Activated CD8-positive, alpha-beta T cell treated with anti-CD3 and anti-CD28 coated beads for 36 hours (primary cell): ENCODE measurements at regions not wholly inside any gene's neighbourhood (a gene's known extent, or its start where the extent isn't known, plus 50 kb on each side); places are given as distances from the start of the nearest gene placed in this dataset.
"Not testable (repeated sequence)": the region's sequence is repeated elsewhere in the genome, so short reads cannot be mapped to it uniquely, and the experiment has no call there.

Experiments
- ATAC-seq: fragments of 200-7000 bp; cut with Tn5 transposase; one replicate; pipeline ENCODE4 v1.10.0; 2021; ENCODE audit warnings: mild to moderate bottlenecking, moderate library complexity
- CTCF ChIA-PET: fragments of 350-600 bp; sonication (Branson Sonifier 250); formaldehyde crosslinking; loops from one replicate; lab custom pipeline; 2021; ENCODE audit warnings: antibody characterized with exemption; lab: Charles Lee
- POLR2A ChIA-PET: fragments of 350-600 bp; sonication (Branson Sonifier 250); formaldehyde crosslinking; loops from one replicate; lab custom pipeline; 2021; ENCODE audit warnings: antibody characterized with exemption; lab: Charles Lee
- DNase-seq: peaks from one replicate; pipeline ENCODE4 v3.0.0-alpha.2; 2020
- H3K27ac Mint-ChIP-seq: one replicate; pipeline ENCODE4 v1.8.0; 2021; ENCODE audit warnings: mild to moderate bottlenecking, mixed read lengths
- H3K27me3 Mint-ChIP-seq: one replicate; pipeline ENCODE4 v1.8.0; 2021; ENCODE audit warnings: mixed read lengths
- H3K36me3 Mint-ChIP-seq: one replicate; pipeline ENCODE4 v1.8.0; 2021; ENCODE audit warnings: low read depth, mixed read lengths
- H3K4me1 Mint-ChIP-seq: one replicate; pipeline ENCODE4 v1.8.0; 2021; ENCODE audit warnings: low read depth, mixed read lengths
- H3K4me3 Mint-ChIP-seq: one replicate; pipeline ENCODE4 v1.8.0; 2021; ENCODE audit warnings: mild to moderate bottlenecking, moderate library complexity, mixed read lengths
- H3K9me3 Mint-ChIP-seq: one replicate; pipeline ENCODE4 v1.8.0; 2021; ENCODE audit warnings: mixed read lengths
- CTCF ChIP-seq: fragments of 200-600 bp; IDR thresholded peaks from one replicate; pipeline ENCODE4 v1.8.0; 2022; ENCODE audit warnings: antibody characterized with exemption, mild to moderate bottlenecking
- intact Hi-C: fragments of 100-400 bp; cut with micrococcal nuclease; formaldehyde crosslinking; loops from one replicate; pipeline ENCODE4 v1.10.0; 2022

- no peaks in the 10 kb centered on the region for H3K36me3 Mint-ChIP-seq
- DNase-seq (no peak), ATAC-seq (no peak)
- no peaks in the 10 kb centered on the region for H3K9me3 Mint-ChIP-seq
- intact Hi-C loops = no loop called here
- no peak overlapping the region for H3K4me3 Mint-ChIP-seq
- ChIA-PET CTCF (no interaction called here), POLR2A (no interaction called here)
- TF ChIP-seq CTCF = no peak
- H3K4me1 Mint-ChIP-seq = peaks cover 2% of the 10 kb centered on the region
- no peaks in the 10 kb centered on the region for H3K27me3 Mint-ChIP-seq
- no peak overlapping the region for H3K27ac Mint-ChIP-seq
Measured at GRCh38 chr18:79604205-79604912, 75.2 kb upstream of the CTDP1 start.

GRCh38 chr18:79604913-79605880 is 74.4 kb upstream of the CTDP1 start:
- no peak overlapping the region for H3K27ac Mint-ChIP-seq
- DNase-seq = no peak
- no peaks in the 10 kb centered on the region for H3K9me3 Mint-ChIP-seq
- H3K4me1 Mint-ChIP-seq = peaks cover 2% of the 10 kb centered on the region
- ChIA-PET CTCF (no interaction called here), POLR2A (no interaction called here)
- intact Hi-C loops = no loop called here
- no peak for ATAC-seq
- no peak overlapping the region for H3K4me3 Mint-ChIP-seq
- no peaks in the 10 kb centered on the region for H3K36me3 Mint-ChIP-seq
- H3K27me3 Mint-ChIP-seq = no peaks in the 10 kb centered on the region
- TF ChIP-seq CTCF = no peak

GRCh38 chr18:79606071-79606470 is 73.5 kb upstream of the CTDP1 start:
- POLR2A ChIA-PET, CTCF ChIA-PET, H3K36me3 Mint-ChIP-seq, H3K27ac Mint-ChIP-seq, DNase-seq, intact Hi-C loops, H3K9me3 Mint-ChIP-seq, H3K4me1 Mint-ChIP-seq, H3K27me3 Mint-ChIP-seq, H3K4me3 Mint-ChIP-seq, ATAC-seq: not testable (repeated sequence)

- no peak for ATAC-seq
- H3K4me3 Mint-ChIP-seq = no peak overlapping the region
- no peaks in the 10 kb centered on the region for H3K9me3 Mint-ChIP-seq
- TF ChIP-seq CTCF = no peak
- no peaks in the 10 kb centered on the region for H3K4me1 Mint-ChIP-seq
- intact Hi-C loops = no loop called here
- no peaks in the 10 kb centered on the region for H3K36me3 Mint-ChIP-seq
- DNase-seq = no peak
- ChIA-PET CTCF (no interaction called here), POLR2A (no interaction called here)
- H3K27me3 Mint-ChIP-seq = no peaks in the 10 kb centered on the region
- H3K27ac Mint-ChIP-seq = no peak overlapping the region
Measured at GRCh38 chr18:79606621-79607331, 72.8 kb upstream of the CTDP1 start.

- ChIA-PET CTCF (no interaction called here), POLR2A (no interaction called here)
- no peak for DNase-seq
- Mint-ChIP-seq H3K4me3 (no peak overlapping the region), H3K36me3 (no peaks in the 10 kb centered on the region), H3K9me3 (no peaks in the 10 kb centered on the region), H3K27me3 (no peaks in the 10 kb centered on the region), H3K27ac (no peak overlapping the region), H3K4me1 (no peaks in the 10 kb centered on the region)
- intact Hi-C loops = no loop called here
- ATAC-seq = no peak
- no peak for TF ChIP-seq CTCF
Measured at GRCh38 chr18:79607361-79607952, 72.1 kb upstream of the CTDP1 start.
